HG02798 (cell line): ENCODE measurements at regions not wholly inside any gene's neighbourhood (a gene's known extent, or its start where the extent isn't known, plus 50 kb on each side); places are given as distances from the start of the nearest gene placed in this dataset.
"Not testable (repeated sequence)": the region's sequence is repeated elsewhere in the genome, so short reads cannot be mapped to it uniquely, and the experiment has no call there.

ENCODE experiments used
- ATAC-seq: cut with Tn5 transposase; IDR thresholded peaks from one replicate; pipeline ENCODE4 v1.9.1; 2021; ENCODE audit warnings: mild to moderate bottlenecking; ENCODE audit not compliant: unreplicated experiment, poor library complexity

GRCh38 chr13:58463841-58464240 is 832.3 kb downstream of the PCDH17 start:
- ATAC-seq: no peak

- no peak for ATAC-seq
Observed at GRCh38 chr13:58467176-58467575, 835.6 kb downstream of the PCDH17 start.

GRCh38 chr13:58472483-58472882 is 840.9 kb downstream of the PCDH17 start:
- no peak for ATAC-seq

GRCh38 chr13:58474581-58474980 is 843.0 kb downstream of the PCDH17 start:
- no peak for ATAC-seq

GRCh38 chr13:58476206-58476918 is 844.8 kb downstream of the PCDH17 start:
- no peak for ATAC-seq

GRCh38 chr13:58478858-58479257 is 847.3 kb downstream of the PCDH17 start:
- ATAC-seq: no peak

- no peak for ATAC-seq
Observed at GRCh38 chr13:58480061-58480460, 848.5 kb downstream of the PCDH17 start.

GRCh38 chr13:58488251-58488650 is 856.7 kb downstream of the PCDH17 start:
- no peak for ATAC-seq

- no peak for ATAC-seq
Observed at GRCh38 chr13:58495668-58496067, 864.1 kb downstream of the PCDH17 start.

GRCh38 chr13:58500938-58501337 is 869.4 kb downstream of the PCDH17 start:
- no peak for ATAC-seq

- not testable (repeated sequence) for ATAC-seq
Observed at GRCh38 chr13:58504202-58504700, 872.7 kb downstream of the PCDH17 start.

- ATAC-seq: not testable (repeated sequence)
Observed at GRCh38 chr13:58505262-58505920, 873.8 kb downstream of the PCDH17 start.

- no peak for ATAC-seq
Observed at GRCh38 chr13:58528351-58528750, 896.8 kb downstream of the PCDH17 start.

- ATAC-seq: no peak
Observed at GRCh38 chr13:58531614-58532013, 900.1 kb downstream of the PCDH17 start.

- no peak for ATAC-seq
Observed at GRCh38 chr13:58542530-58542929, 911.0 kb downstream of the PCDH17 start.

GRCh38 chr13:58547419-58547818 is 915.9 kb downstream of the PCDH17 start:
- no peak for ATAC-seq

GRCh38 chr13:58566176-58566575 is 934.6 kb downstream of the PCDH17 start:
- no peak for ATAC-seq

- no peak for ATAC-seq
Observed at GRCh38 chr13:58573743-58574142, 942.2 kb downstream of the PCDH17 start.

- no peak for ATAC-seq
Observed at GRCh38 chr13:58574791-58575190, 943.2 kb downstream of the PCDH17 start.

GRCh38 chr13:58579468-58579867 is 947.9 kb downstream of the PCDH17 start:
- no peak for ATAC-seq

GRCh38 chr13:58583966-58584365 is 952.4 kb downstream of the PCDH17 start:
- no peak for ATAC-seq

GRCh38 chr13:58584610-58585009 is 953.1 kb downstream of the PCDH17 start:
- ATAC-seq: no peak
